SU-DHL-6 (cell line): ENCODE measurements at regions not wholly inside any gene's neighbourhood (a gene's known extent, or its start where the extent isn't known, plus 50 kb on each side); places are given as distances from the start of the nearest gene placed in this dataset.

Experiments used
- H2AFZ ChIP-seq: fragments of 200-600 bp; sonication (generic); 2 replicates; pipeline ENCODE4 v1.6.1; 2014; ENCODE audit warnings: low read depth, mild to moderate bottlenecking, moderate library complexity, mixed read lengths, antibody characterized with exemption, low read length; ENCODE audit not compliant: severe bottlenecking
- H3F3A ChIP-seq: fragments of 200-600 bp; shearing (Covaris generic); 2 replicates; pipeline ENCODE4 v1.6.0; 2016; ENCODE audit warnings: antibody characterized with exemption, mild to moderate bottlenecking; ENCODE audit not compliant: insufficient read depth
- H3K27ac ChIP-seq: fragments of 200-600 bp; sonication (generic); 2 replicates; pipeline ENCODE4 v1.5.1; 2016; ENCODE audit warnings: low read depth, mild to moderate bottlenecking, low read length, moderate library complexity, mixed read lengths
- H3K27me3 ChIP-seq: fragments of 200-600 bp; sonication (generic), shearing (Covaris generic); 2 replicates; pipeline ENCODE4 v1.6.0; 2014; ENCODE audit warnings: mild to moderate bottlenecking, low read length
- H3K36me3 ChIP-seq: fragments of 200-600 bp; sonication (generic); 2 replicates; pipeline ENCODE4 v1.6.1; 2014; ENCODE audit warnings: mild to moderate bottlenecking, low read length, mixed read lengths
- H3K4me2 ChIP-seq: fragments of 300-600, 200-600 bp; shearing (Covaris generic), sonication (generic); 2 replicates; pipeline ENCODE4 v1.6.0; 2014; ENCODE audit warnings: low read length, low read depth, mild to moderate bottlenecking; ENCODE audit not compliant: poor library complexity, severe bottlenecking
- H3K4me3 ChIP-seq: fragments of 200-600 bp; sonication (generic); 2 replicates; pipeline ENCODE4 v1.5.1; 2014; ENCODE audit warnings: antibody characterized with exemption, low read length, mild to moderate bottlenecking, mixed read lengths; ENCODE audit not compliant: insufficient read depth, poor library complexity, severe bottlenecking
- H3K79me2 ChIP-seq: fragments of 200-600 bp; sonication (generic); 2 replicates; pipeline ENCODE4 v1.6.1; 2014; ENCODE audit warnings: mild to moderate bottlenecking, low read length, moderate library complexity; ENCODE audit not compliant: insufficient read depth
- H3K9ac ChIP-seq: fragments of 200-600 bp; sonication (generic); 2 replicates; pipeline ENCODE4 v1.7.0; 2014; ENCODE audit warnings: mild to moderate bottlenecking, low read length
- H3K9me2 ChIP-seq: fragments of 200-600 bp; sonication (generic); replicated peaks from 2 replicates; pipeline ENCODE4 v1.6.1; 2014; ENCODE audit warnings: low read length; ENCODE audit not compliant: insufficient read depth
- H3K9me3 ChIP-seq: fragments of 200-600 bp; sonication (generic); 2 replicates; pipeline ENCODE4 v1.6.1; 2014; ENCODE audit warnings: low read length, mixed read lengths; ENCODE audit not compliant: insufficient read depth
- H4K20me1 ChIP-seq: fragments of 200-600 bp; sonication (generic); 2 replicates; pipeline ENCODE4 v1.6.1; 2014; ENCODE audit warnings: low read depth, mild to moderate bottlenecking, antibody characterized with exemption, low read length, moderate library complexity, mixed read lengths
- EZH2phosphoT487 ChIP-seq: fragments of 200-600 bp; sonication (generic), shearing (Covaris generic); conservative IDR thresholded peaks from 2 replicates; pipeline ENCODE4 v1.6.1; 2018; ENCODE audit warnings: mild to moderate bottlenecking, antibody characterized with exemption, low read length, moderate library complexity, mixed read lengths
- TF ChIP-seq, protein P1 (sequence below): fragments of 200-600 bp; sonication (generic); IDR thresholded peaks from one replicate; pipeline ENCODE4 v1.5.1; 2017; ENCODE audit warnings: antibody characterized with exemption, mild to moderate bottlenecking, low read length, moderate library complexity; ENCODE audit not compliant: insufficient read depth, poor library complexity, severe bottlenecking

DNA sequence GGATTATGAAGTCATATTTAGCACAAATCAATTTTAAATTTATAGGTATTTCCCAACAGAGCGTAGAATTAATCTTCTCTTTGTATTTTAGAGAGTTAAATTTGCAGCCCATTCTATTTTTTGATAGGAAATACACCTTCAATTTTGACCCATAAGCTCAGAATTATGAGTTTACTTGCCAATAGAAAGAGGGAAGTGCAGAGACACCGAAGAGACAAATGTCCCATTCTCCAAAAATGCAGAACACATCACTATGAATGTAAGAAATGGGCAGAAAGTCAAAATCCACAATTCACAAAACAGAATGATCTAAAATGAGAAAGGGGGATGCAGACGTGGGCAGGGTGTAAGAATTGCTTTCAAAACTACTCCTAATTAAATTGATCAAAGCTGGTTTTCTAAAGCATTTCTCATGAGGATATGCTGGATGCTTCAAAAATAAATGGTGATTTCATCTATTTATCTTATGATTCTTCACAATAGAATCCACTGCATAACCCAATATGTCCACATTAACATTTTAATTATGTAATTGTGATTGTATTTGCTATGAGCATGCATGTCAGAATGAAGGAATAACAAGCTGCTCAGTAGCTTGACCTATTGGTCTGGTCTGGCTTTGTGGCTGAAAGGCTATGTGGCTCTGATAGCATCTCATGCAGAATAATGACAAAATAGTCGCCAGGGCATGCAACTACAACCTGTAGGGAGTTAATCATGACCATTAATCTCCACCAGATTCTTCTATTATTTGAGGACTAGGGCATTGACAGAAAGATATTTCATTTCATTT, 550.1 kb upstream of the CDH18 start:
- Histone ChIP-seq H3K79me2 (no peaks in the 10 kb centered on the region), H3K9me3 (no peaks in the 10 kb centered on the region), H3F3A (no peaks in the 10 kb centered on the region), H3K4me2 (no peak overlapping the region), H3K27ac (no peak overlapping the region), H3K36me3 (peaks cover 2% of the 10 kb centered on the region; the same call in 1 of the 2 replicates), H3K27me3 (no peaks in the 10 kb centered on the region), H2AFZ (peak overlapping the region; percentile 89), H3K9ac (no peak overlapping the region), H4K20me1 (no peaks in the 10 kb centered on the region), H3K9me2 (no peaks in the 10 kb centered on the region), H3K4me3 (no peak overlapping the region)
- TF ChIP-seq, protein P1, sequence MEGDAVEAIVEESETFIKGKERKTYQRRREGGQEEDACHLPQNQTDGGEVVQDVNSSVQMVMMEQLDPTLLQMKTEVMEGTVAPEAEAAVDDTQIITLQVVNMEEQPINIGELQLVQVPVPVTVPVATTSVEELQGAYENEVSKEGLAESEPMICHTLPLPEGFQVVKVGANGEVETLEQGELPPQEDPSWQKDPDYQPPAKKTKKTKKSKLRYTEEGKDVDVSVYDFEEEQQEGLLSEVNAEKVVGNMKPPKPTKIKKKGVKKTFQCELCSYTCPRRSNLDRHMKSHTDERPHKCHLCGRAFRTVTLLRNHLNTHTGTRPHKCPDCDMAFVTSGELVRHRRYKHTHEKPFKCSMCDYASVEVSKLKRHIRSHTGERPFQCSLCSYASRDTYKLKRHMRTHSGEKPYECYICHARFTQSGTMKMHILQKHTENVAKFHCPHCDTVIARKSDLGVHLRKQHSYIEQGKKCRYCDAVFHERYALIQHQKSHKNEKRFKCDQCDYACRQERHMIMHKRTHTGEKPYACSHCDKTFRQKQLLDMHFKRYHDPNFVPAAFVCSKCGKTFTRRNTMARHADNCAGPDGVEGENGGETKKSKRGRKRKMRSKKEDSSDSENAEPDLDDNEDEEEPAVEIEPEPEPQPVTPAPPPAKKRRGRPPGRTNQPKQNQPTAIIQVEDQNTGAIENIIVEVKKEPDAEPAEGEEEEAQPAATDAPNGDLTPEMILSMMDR, result no peak
- no peak for TF ChIP-seq EZH2phosphoT487

GRCh38 chr5:20536813-20537212, 548.8 kb upstream of the CDH18 start:
- Histone ChIP-seq H3F3A (no peaks in the 10 kb centered on the region), H3K9me2 (no peaks in the 10 kb centered on the region), H3K9ac (no peak overlapping the region), H3K4me2 (no peak overlapping the region), H3K36me3 (no peaks in the 10 kb centered on the region), H4K20me1 (no peaks in the 10 kb centered on the region), H3K27me3 (no peaks in the 10 kb centered on the region), H3K9me3 (no peaks in the 10 kb centered on the region), H2AFZ (no peak overlapping the region), H3K4me3 (no peak overlapping the region), H3K79me2 (no peaks in the 10 kb centered on the region), H3K27ac (no peak overlapping the region)
- TF ChIP-seq, protein P1, result no peak
- no peak for TF ChIP-seq EZH2phosphoT487

GRCh38 chr5:20536341-20536740, 548.3 kb upstream of the CDH18 start:
- Histone ChIP-seq H3K27me3 (no peaks in the 10 kb centered on the region), H3K4me3 (no peak overlapping the region), H3K9me3 (no peaks in the 10 kb centered on the region), H3K9ac (no peak overlapping the region), H3K4me2 (no peak overlapping the region), H3K27ac (no peak overlapping the region), H4K20me1 (no peaks in the 10 kb centered on the region), H3K36me3 (no peaks in the 10 kb centered on the region), H3K9me2 (no peaks in the 10 kb centered on the region), H2AFZ (peak overlapping the region; percentile 60), H3K79me2 (no peaks in the 10 kb centered on the region), H3F3A (no peaks in the 10 kb centered on the region)
- TF ChIP-seq EZH2phosphoT487, result no peak

- H4K20me1 ChIP-seq, result no peaks in the 10 kb centered on the region
- H3K9ac ChIP-seq, result no peak overlapping the region
- H3K9me3 ChIP-seq, result no peaks in the 10 kb centered on the region
- H2AFZ ChIP-seq, result no peak overlapping the region
- no peak overlapping the region for H3K27ac ChIP-seq
- no peaks in the 10 kb centered on the region for H3K36me3 ChIP-seq
- no peaks in the 10 kb centered on the region for H3K9me2 ChIP-seq
- H3K79me2 ChIP-seq, result no peaks in the 10 kb centered on the region
- H3K4me3 ChIP-seq, result no peak overlapping the region
- no peak overlapping the region for H3K4me2 ChIP-seq
- no peaks in the 10 kb centered on the region for H3F3A ChIP-seq
- TF ChIP-seq EZH2phosphoT487, result no peak
- TF ChIP-seq, protein P1, result no peak
- H3K27me3 ChIP-seq, result no peaks in the 10 kb centered on the region
These were observed 540.5 kb upstream of the CDH18 start for GRCh38 chr5:20528471-20528870.
